ENCODE measurements at regions not wholly inside any gene's neighbourhood (a gene's known extent, or its start where the extent isn't known, plus 50 kb on each side); places are given as distances from the start of the nearest gene placed in this dataset.

- no peaks in the 10 kb centered on the region for H3K36me3 ChIP-seq
- intact Hi-C loops (cut with DNase I), result no loop called here
- TF ChIP-seq CTCF (IDR thresholded peaks at IDR 0.05), result no peak
- no peak for TF ChIP-seq POLR2A (IDR thresholded peaks at IDR 0.05)
- WGBS, 2 donors, result 64 to 67% methylated on average over 8 of the region's 8 CpGs
- peak overlapping the region in 2 of 4 donors; percentile 35 to 78 for H3K27ac ChIP-seq
- peaks cover 0 to 5% (median 0%) of the 10 kb centered on the region in 4 donors for H3K27me3 ChIP-seq
- no peaks in the 10 kb centered on the region for H3K9me3 ChIP-seq
- DNase-seq, result no peak
- no peak overlapping the region for H3K4me3 ChIP-seq
- peaks cover 0 to 33% (median 18%) of the 10 kb centered on the region in 3 donors for H3K4me1 ChIP-seq
These were observed 303.6 kb upstream of the LYZL1 start for GRCh38 chr10:28985137-28985885.

GRCh38 chr10:28986117-28986792 is 302.6 kb upstream of the LYZL1 start:
- H3K36me3 ChIP-seq, result no peaks in the 10 kb centered on the region
- H3K27ac ChIP-seq, result no peak overlapping the region
- peaks cover 0 to 37% (median 21%) of the 10 kb centered on the region in 3 donors for H3K4me1 ChIP-seq
- 55 to 62% methylated on average over 10 of the region's 11 CpGs for WGBS, 2 donors
- TF ChIP-seq POLR2A (IDR thresholded peaks at IDR 0.05), result no peak
- TF ChIP-seq CTCF (IDR thresholded peaks at IDR 0.05), result no peak
- intact Hi-C loops (cut with DNase I), result no loop called here
- peaks cover 0 to 5% (median 0%) of the 10 kb centered on the region in 4 donors for H3K27me3 ChIP-seq
- no peaks in the 10 kb centered on the region for H3K9me3 ChIP-seq
- no peak for DNase-seq
- no peak overlapping the region for H3K4me3 ChIP-seq

DNA sequence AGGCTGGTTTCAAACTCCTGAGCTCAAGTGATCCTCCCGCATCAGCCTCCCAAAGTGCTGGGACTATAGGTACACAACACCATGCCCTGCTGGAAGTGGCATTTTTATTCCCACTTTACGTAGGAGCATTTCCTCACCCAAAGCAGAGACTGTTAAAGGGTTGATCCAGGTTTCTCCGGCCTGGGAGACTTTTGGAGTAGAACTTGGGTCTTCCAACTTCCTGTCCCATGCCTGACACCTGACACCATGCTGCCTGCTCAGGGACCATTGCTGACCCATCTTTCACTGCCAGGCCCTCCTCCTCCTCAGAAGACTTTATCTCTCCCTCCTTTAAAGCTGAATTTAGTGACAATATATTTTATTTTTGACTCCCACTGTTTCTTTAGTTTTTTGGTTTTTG is 302.0 kb upstream of the LYZL1 start:
- intact Hi-C loops (cut with DNase I), result no loop called here
- Histone ChIP-seq H3K27me3 (peaks cover 0 to 4% (median 0%) of the 10 kb centered on the region in 4 donors), H3K4me1 (peaks cover 0 to 43% (median 24%) of the 10 kb centered on the region in 3 donors), H3K36me3 (no peaks in the 10 kb centered on the region), H3K9me3 (no peaks in the 10 kb centered on the region), H3K4me3 (no peak overlapping the region), H3K27ac (no peak overlapping the region)
- TF ChIP-seq CTCF (IDR thresholded peaks at IDR 0.05) (no peak), POLR2A (IDR thresholded peaks at IDR 0.05) (no peak)
- WGBS, 2 donors, result 84 to 91% methylated on average over 3 of the region's 3 CpGs
- no peak for DNase-seq

- TF ChIP-seq POLR2A (IDR thresholded peaks at IDR 0.05) (no peak), CTCF (IDR thresholded peaks at IDR 0.05) (no peak)
- 71 to 79% methylated on average over 11 to 14 of the region's 14 CpGs for WGBS, 2 donors
- H3K27me3 ChIP-seq, result no peaks in the 10 kb centered on the region
- DNase-seq, result no peak
- H3K4me1 ChIP-seq, result peaks cover 0 to 49% (median 24%) of the 10 kb centered on the region in 3 donors
- no peaks in the 10 kb centered on the region for H3K9me3 ChIP-seq
- H3K27ac ChIP-seq, result no peak overlapping the region
- H3K36me3 ChIP-seq, result no peaks in the 10 kb centered on the region
- intact Hi-C loops (cut with DNase I), result no loop called here
- H3K4me3 ChIP-seq, result no peak overlapping the region
These were observed 301.1 kb upstream of the LYZL1 start for GRCh38 chr10:28987555-28988320.

Data from esophagus squamous epithelium (tissue), 5 donors.